Activated naive CD4-positive, alpha-beta T cell treated with anti-CD3 and anti-CD28 coated beads, Interleukin-2, amount 10 ng/mL, durations not matched to agents 7 days and 5 days (primary cell): ENCODE measurements at regions not wholly inside any gene's neighbourhood (a gene's known extent, or its start where the extent isn't known, plus 50 kb on each side); places are given as distances from the start of the nearest gene placed in this dataset.

ENCODE experiments used
- CTCF ChIA-PET: fragments of 350-600 bp; sonication (Branson Sonifier 250); formaldehyde crosslinking; loops from one replicate; lab custom pipeline; 2021; ENCODE audit warnings: antibody characterized with exemption; lab: Charles Lee
- DNase-seq: peaks from one replicate; pipeline ENCODE4 v3.0.0-alpha.2; 2020
- H3K27ac Mint-ChIP-seq: one replicate; pipeline ENCODE4 v1.8.0; 2021; ENCODE audit warnings: mild to moderate bottlenecking, moderate library complexity, mixed read lengths
- H3K27me3 Mint-ChIP-seq: one replicate; pipeline ENCODE4 v1.8.0; 2021; ENCODE audit warnings: mild to moderate bottlenecking, mixed read lengths
- H3K36me3 Mint-ChIP-seq: one replicate; pipeline ENCODE4 v1.8.0; 2021; ENCODE audit warnings: mixed read lengths
- H3K4me1 Mint-ChIP-seq: one replicate; pipeline ENCODE4 v1.8.0; 2021; ENCODE audit warnings: mixed read lengths
- H3K4me3 Mint-ChIP-seq: one replicate; pipeline ENCODE4 v1.8.0; 2021; ENCODE audit warnings: mild to moderate bottlenecking, moderate library complexity, mixed read lengths
- H3K9me3 Mint-ChIP-seq: one replicate; pipeline ENCODE4 v1.8.0; 2021; ENCODE audit warnings: mixed read lengths

DNA sequence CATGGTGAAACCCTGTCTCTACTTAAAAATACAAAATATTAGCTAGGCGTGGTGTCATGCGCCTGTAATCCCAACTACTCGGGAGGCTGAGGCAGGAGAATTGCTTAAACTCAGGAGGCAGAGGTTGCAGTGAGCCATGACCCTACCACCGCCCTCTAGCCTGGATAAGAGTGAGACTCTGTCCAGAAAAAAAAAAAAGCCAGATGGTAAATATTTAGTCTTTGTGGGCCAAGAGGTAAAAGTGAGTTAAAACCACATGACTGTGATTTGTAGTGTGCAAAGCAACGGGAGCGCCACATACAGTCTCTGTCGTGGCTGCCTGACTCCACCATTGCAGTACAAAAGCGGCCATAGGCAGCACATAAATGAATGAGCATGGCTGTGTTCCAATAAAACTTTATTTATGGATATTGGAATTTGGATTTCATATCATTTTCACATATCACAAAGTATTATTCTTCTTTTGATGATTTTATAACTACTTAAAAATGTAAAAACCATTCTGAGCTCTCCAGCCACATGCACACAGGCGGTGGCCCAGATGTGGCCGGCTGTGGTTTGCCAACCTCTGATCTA lies 51.8 kb upstream of the CASZ1 start:
- Mint-ChIP-seq H3K27ac (no peak overlapping the region), H3K36me3 (no peaks in the 10 kb centered on the region), H3K27me3 (peaks cover 24% of the 10 kb centered on the region), H3K9me3 (no peaks in the 10 kb centered on the region), H3K4me1 (no peaks in the 10 kb centered on the region), H3K4me3 (no peak overlapping the region)
- DNase-seq = no peak
- CTCF ChIA-PET = no interaction called here

DNA sequence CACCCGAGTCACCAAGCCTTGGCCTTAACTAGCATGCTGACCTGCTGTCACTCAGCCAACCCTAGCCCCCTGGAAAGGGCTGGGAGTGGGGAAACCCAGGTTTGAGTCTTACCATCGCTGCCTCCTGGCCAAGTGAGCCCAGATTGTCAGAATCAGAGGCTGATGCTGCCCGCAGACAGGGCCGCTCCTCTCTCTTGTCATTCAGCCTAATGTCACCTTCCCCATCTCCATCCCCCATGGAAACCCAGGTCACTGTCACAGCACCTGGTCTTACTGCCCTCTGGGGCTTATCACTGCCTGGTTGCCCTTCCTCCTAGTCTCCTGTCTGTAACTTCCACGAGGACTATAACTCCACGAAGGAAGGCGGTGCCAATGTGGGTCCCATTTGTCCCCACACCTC lies 53.6 kb upstream of the CASZ1 start:
- CTCF ChIA-PET = no interaction called here
- H3K4me1 Mint-ChIP-seq = no peaks in the 10 kb centered on the region
- H3K36me3 Mint-ChIP-seq = no peaks in the 10 kb centered on the region
- H3K9me3 Mint-ChIP-seq = no peaks in the 10 kb centered on the region
- no peak for DNase-seq
- no peak overlapping the region for H3K27ac Mint-ChIP-seq
- peaks cover 22% of the 10 kb centered on the region for H3K27me3 Mint-ChIP-seq
- H3K4me3 Mint-ChIP-seq = no peak overlapping the region

DNA sequence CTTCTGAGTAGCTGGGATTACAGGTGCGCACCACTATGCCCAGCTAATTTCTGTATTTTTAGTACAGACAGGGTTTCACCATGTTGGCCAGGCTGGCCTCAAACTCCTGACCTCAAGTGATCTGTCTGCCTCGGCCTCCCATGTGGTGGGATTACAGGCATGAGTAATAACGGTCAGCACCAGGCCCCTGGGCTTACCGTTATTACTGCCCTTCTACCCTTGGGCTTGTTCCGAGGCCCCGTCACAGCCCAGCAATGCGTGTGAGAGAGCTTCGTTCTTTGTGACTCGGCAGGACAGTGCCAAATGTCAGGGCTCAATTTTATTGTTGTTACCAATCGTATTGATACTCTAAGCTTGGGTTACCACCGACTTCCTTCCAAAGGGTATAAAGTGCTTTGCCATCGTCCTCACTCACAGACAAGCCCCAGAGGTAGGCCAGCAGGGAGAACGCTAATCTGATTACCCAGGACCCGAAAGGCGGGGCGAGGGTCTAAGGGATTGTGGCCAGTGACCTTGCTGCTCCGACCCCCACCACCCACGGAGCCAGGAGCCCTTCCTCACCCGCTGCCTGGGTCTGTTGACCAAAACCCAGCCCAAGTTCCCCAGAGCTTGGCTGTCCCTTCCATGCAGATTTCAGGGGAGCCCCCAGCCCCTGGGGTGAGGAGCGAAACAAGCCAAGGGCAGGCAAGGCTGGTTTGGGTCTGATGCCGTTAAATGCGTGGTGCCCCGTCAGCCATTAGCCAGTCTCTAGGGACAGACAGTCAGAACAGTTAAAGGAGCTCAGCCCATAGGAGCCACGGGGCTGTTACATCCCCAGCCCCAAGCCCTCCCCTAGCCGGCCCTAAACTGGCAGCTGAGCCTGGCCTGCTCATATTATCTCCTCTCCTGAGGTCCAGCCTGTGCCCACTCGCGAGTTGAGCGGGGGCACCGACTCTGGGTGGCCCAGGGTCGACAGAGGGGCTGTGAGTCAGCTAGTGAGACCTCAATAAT lies 54.9 kb upstream of the CASZ1 start:
- H3K4me3 Mint-ChIP-seq = no peak overlapping the region
- H3K36me3 Mint-ChIP-seq = no peaks in the 10 kb centered on the region
- CTCF ChIA-PET = no interaction called here
- no peak for DNase-seq
- no peaks in the 10 kb centered on the region for H3K9me3 Mint-ChIP-seq
- peaks cover 10% of the 10 kb centered on the region for H3K27me3 Mint-ChIP-seq
- no peaks in the 10 kb centered on the region for H3K4me1 Mint-ChIP-seq
- H3K27ac Mint-ChIP-seq = no peak overlapping the region

DNA sequence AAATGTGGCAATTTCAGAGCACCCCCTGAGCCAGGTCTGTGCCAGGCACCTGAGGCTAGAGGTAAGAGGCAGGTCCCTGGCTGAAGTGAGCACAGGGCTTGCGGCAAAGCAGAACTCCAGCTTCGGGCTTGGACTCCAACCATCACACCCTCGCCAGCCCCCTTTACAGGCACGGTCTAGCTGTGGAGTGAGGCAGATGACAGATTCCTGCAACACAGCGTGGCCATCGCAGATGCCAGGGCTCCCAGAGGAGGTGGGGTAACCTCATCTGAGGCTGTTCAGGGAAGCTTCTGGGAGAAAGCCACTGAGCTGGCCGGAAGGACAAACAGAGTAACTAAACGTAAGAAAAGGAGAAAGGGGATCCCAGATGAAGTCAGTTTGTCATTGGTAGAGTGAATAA lies 55.6 kb upstream of the CASZ1 start:
- Mint-ChIP-seq H3K4me1 (no peaks in the 10 kb centered on the region), H3K27ac (no peak overlapping the region), H3K27me3 (peaks cover 3% of the 10 kb centered on the region), H3K4me3 (no peak overlapping the region), H3K36me3 (no peaks in the 10 kb centered on the region), H3K9me3 (no peaks in the 10 kb centered on the region)
- DNase-seq = no peak
- CTCF ChIA-PET = no interaction called here

DNA sequence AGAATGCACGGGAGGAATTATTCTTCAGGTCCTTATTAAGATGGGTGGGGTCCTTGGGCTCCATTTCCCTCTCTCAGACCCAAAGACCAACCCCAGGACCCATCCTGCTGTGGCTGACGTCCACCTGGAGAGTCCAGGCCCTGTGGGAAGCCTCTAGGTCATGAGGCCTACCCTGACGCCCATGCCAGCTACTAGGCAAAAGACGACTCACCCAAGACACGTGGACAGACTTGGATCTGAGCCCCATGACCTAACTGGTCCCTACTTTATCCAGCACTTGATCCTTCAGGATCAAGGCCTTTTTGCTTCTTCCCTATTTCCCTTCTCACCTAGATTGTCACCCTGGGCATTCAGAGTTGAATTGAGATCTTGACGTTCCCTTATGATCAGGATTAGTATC lies 56.0 kb upstream of the CASZ1 start:
- no peak overlapping the region for H3K4me3 Mint-ChIP-seq
- H3K27ac Mint-ChIP-seq = no peak overlapping the region
- H3K36me3 Mint-ChIP-seq = no peaks in the 10 kb centered on the region
- CTCF ChIA-PET = no interaction called here
- H3K27me3 Mint-ChIP-seq = peaks cover 4% of the 10 kb centered on the region
- no peaks in the 10 kb centered on the region for H3K4me1 Mint-ChIP-seq
- H3K9me3 Mint-ChIP-seq = no peaks in the 10 kb centered on the region
- no peak for DNase-seq

DNA sequence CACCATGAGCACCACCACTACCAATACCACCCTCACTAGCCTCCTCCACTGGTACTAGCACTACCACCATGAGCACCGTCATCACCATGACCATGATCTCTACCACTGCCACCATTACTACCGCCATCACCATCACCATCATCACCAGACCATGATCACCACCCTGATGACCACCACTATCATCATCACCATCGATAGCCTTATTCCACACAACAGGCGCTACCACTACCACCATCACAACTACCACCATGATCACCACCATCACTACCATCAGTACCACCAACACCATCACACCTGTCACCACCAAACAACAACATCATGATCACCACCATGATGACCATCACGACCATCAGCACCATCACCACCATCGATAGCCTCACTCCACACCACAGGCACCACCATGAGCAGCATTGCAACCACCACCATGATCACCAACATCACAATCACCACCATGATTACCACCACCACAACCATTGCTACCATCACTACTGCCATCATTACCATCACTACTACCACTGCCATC lies 56.6 kb upstream of the CASZ1 start:
- H3K27ac Mint-ChIP-seq = no peak overlapping the region
- DNase-seq = no peak
- CTCF ChIA-PET = no interaction called here
- no peaks in the 10 kb centered on the region for H3K36me3 Mint-ChIP-seq
- no peaks in the 10 kb centered on the region for H3K4me1 Mint-ChIP-seq
- H3K9me3 Mint-ChIP-seq = no peaks in the 10 kb centered on the region
- H3K4me3 Mint-ChIP-seq = no peak overlapping the region
- H3K27me3 Mint-ChIP-seq = peaks cover 4% of the 10 kb centered on the region

DNA sequence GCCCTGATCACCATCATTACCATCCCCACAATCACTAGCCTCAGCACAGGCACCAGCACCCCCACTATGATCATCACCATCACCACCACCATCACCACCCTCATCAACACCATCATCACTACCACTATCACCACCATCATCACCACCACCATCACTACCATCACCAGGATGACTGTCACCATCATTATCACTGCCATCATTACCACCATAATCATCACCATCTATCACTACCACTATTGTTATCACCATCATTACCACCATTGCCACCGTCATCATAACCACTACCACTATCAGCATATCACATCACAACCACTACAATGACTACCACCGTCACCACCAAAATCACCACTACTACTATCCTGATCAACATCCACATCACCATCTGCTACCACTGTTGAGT lies 57.3 kb upstream of the CASZ1 start:
- CTCF ChIA-PET = no interaction called here
- no peak overlapping the region for H3K4me3 Mint-ChIP-seq

DNA sequence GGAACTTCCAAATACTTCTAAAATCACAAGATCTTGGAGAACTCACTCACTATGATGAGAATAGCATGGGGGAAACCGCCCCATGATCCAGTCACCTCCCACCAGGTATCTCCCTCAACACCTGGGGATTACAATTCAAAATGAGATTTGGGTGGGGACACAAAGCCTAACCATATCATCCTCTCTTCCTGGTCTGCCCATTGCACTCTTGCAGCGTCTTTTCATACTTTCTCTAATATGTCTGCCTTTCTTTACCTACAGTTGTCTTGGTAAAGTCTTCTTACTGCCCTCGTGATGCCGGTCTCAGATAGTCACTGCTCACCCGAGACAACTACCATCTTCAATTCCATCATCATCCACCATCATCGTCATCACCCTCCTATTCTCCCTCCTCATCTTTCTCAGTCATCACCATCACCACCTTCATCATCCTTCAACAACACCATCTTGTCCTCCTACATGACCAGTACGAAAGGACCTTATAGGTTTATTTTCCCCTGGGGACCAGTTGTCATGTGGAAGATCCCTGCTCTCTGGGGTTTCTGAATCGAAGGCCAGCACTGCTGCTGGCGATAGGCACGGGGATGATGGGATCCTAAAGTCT lies 58.5 kb upstream of the CASZ1 start:
- Mint-ChIP-seq H3K36me3 (no peaks in the 10 kb centered on the region), H3K4me3 (no peak overlapping the region), H3K27me3 (peaks cover 15% of the 10 kb centered on the region), H3K27ac (no peak overlapping the region), H3K4me1 (no peaks in the 10 kb centered on the region), H3K9me3 (no peaks in the 10 kb centered on the region)
- no peak for DNase-seq
- CTCF ChIA-PET = no interaction called here

More for the DNA sequence above, 57.3 kb upstream of the CASZ1 start:
- H3K27ac Mint-ChIP-seq = no peak overlapping the region
- no peaks in the 10 kb centered on the region for H3K9me3 Mint-ChIP-seq
- H3K36me3 Mint-ChIP-seq = no peaks in the 10 kb centered on the region
- peaks cover 8% of the 10 kb centered on the region for H3K27me3 Mint-ChIP-seq
- no peaks in the 10 kb centered on the region for H3K4me1 Mint-ChIP-seq
- no peak for DNase-seq

DNA sequence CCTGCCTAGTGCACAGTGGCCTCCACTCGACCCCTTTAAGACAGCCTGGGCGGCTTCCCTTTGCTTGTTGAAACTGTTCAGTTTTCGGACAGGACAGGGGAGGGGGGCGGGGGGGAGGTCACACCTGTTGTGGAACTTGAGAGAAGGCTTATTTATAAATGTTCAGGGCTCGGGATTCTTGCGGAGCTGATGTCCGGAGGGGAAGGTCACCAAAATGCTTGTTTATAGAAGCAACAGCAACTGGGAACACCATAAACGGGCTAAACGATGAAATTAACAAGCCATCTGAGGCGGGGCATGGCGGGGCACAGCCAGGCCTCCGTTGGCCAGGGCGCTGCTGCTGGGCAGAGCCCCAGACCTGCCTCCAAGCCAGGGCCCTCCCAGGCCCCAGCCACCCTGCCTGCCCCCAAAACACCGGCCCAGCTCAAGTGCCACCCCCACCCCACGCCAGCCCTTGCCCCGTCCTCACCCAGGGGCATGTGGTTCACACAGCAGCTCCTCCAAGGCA lies 59.8 kb upstream of the CASZ1 start:
- Mint-ChIP-seq H3K4me3 (no peak overlapping the region), H3K9me3 (no peaks in the 10 kb centered on the region), H3K27ac (no peak overlapping the region), H3K36me3 (no peaks in the 10 kb centered on the region), H3K27me3 (peaks cover 28% of the 10 kb centered on the region), H3K4me1 (no peaks in the 10 kb centered on the region)
- CTCF ChIA-PET = no interaction called here
- no peak for DNase-seq

DNA sequence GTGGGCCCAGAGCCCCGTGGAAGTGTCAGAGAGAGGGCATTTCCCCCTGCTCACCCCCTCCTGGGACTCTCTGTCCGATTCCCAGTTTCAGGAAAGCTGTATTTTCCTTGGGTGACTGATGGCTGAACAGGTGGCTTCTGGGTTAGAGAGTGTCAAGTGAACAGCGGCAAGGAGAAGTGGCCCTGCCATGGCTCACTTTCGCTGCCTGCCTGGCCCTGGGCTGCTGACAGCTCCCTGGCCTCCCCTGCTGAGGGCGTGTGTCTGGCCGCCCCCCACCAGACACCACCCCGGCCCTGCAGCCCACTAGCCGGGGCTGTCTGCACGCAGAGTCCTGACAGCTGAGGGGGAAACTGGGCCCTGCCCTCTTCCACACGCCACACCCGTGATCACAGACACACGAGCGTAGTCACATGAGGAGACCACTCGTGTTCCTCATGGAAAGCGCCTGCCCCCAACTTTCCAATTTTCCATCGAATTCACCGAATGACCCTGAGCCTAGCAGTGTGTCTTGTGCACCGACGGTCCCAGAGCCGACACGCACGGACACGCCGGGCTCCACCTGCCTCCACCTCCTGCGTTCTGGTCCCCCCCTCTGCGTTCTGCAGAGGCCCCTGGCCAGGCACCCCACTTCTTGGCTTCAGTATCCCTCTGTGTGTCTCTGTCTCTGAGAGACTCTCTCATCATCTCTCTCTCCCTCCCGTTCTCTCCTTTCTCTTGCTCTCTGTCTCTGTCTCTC lies 60.6 kb upstream of the CASZ1 start:
- no peaks in the 10 kb centered on the region for H3K9me3 Mint-ChIP-seq
- H3K27me3 Mint-ChIP-seq = peaks cover 36% of the 10 kb centered on the region
- H3K4me1 Mint-ChIP-seq = no peaks in the 10 kb centered on the region
- CTCF ChIA-PET = no interaction called here
- no peak overlapping the region for H3K4me3 Mint-ChIP-seq
- H3K27ac Mint-ChIP-seq = no peak overlapping the region
- H3K36me3 Mint-ChIP-seq = no peaks in the 10 kb centered on the region
- no peak for DNase-seq

DNA sequence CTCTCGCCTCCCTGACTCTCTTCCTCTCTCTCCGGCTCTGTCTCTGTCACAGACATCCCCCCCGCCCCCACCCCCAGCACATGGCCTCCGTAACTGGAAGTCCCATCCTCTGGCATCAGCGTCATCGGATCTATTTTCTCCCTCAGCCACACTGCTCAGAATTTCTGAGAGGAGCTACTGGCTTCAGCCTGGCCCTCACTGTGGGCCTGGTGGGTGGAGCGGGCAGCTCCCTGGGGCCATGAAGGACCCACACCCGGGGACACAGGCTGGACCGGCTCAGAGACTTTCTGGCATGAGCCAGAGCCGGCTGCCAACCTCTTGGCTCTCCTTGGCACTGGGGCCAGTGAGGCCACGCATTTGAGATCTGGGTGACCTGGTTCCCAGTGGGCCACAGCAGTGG lies 61.2 kb upstream of the CASZ1 start:
- CTCF ChIA-PET = no interaction called here
- Mint-ChIP-seq H3K4me3 (no peak overlapping the region), H3K27me3 (peaks cover 42% of the 10 kb centered on the region), H3K36me3 (no peaks in the 10 kb centered on the region), H3K4me1 (no peaks in the 10 kb centered on the region), H3K27ac (no peak overlapping the region), H3K9me3 (no peaks in the 10 kb centered on the region)
- no peak for DNase-seq

DNA sequence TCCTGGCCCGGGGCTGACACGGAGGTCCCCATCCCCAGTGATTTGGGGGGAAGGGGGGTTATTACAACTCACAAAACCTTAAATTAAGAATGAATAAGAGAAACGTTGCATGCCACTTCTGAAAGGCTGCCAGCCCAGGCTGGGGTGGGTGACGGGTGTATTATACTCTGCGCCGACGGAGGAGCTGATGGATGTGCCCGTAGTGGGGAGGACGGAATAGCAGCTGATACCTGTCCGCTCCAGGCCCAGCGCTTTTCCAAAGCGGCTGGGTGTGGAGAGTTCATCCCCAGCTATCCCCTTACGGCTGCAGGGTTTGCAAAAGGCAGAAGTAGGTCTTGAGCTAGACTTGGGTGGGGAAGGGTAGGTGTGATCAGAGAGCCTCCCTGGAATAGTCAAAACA lies 63.8 kb upstream of the CASZ1 start:
- no peak for DNase-seq
- Mint-ChIP-seq H3K4me1 (no peaks in the 10 kb centered on the region), H3K27ac (no peak overlapping the region), H3K4me3 (no peak overlapping the region), H3K27me3 (peaks cover 68% of the 10 kb centered on the region), H3K36me3 (no peaks in the 10 kb centered on the region), H3K9me3 (no peaks in the 10 kb centered on the region)
- CTCF ChIA-PET = interaction anchor here (0.8 kb wide), 1 partner anchor 365 kb away, joined by 3 read pairs; no protein-coding TSS in a partner anchor

DNA sequence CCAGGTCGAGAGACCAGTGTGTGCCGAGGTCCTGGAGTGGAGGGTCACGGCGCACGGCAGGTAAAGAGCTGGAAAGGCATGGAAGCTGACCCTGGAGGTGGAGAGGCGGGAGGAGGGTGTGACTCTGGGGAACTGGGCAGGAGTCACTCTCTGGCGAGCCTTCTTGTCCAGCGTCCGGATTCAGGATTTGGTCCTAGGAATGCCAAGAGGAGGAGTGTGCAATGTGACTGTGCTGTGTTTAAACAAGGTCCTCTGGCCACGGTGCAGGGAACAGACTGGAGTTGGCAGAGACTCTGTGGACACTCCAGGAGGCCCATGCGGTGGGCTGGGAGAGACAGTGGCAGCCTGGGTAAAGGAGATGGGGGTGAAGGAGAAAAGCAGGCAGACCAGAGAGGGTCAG lies 64.2 kb upstream of the CASZ1 start:
- H3K27ac Mint-ChIP-seq = no peak overlapping the region
- no peaks in the 10 kb centered on the region for H3K4me1 Mint-ChIP-seq
- no peak for DNase-seq
- H3K4me3 Mint-ChIP-seq = no peak overlapping the region
- no peaks in the 10 kb centered on the region for H3K9me3 Mint-ChIP-seq
- H3K27me3 Mint-ChIP-seq = peaks cover 72% of the 10 kb centered on the region
- no peaks in the 10 kb centered on the region for H3K36me3 Mint-ChIP-seq
- CTCF ChIA-PET = interaction anchor here (0.8 kb wide), 1 partner anchor 365 kb away, joined by 3 read pairs; no protein-coding TSS in a partner anchor

DNA sequence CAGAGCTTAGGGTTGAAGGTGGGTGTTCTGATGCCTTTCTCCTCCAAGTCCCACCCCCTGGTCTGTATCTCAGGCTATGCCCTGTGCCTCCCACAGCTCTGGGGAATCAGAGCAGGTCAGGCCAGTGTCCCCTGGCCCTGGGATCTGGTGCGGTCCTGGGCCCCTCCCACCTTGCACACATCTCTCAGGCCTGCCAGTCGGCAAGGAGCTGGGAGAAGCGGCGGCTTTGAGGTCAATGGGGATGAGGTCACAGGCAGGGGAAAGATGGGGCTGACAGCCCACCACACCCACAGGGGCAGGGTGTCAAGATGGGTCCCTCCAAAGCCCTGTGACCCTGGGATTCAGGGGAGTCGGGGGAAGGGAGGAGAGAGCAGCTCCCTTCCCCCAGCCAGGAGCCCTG lies 65.4 kb upstream of the CASZ1 start:
- CTCF ChIA-PET = no interaction called here
- H3K4me3 Mint-ChIP-seq = no peak overlapping the region

More for the DNA sequence above, 65.4 kb upstream of the CASZ1 start:
- Mint-ChIP-seq H3K9me3 (no peaks in the 10 kb centered on the region), H3K36me3 (no peaks in the 10 kb centered on the region), H3K27me3 (peaks cover 84% of the 10 kb centered on the region), H3K4me1 (peaks cover 4% of the 10 kb centered on the region), H3K27ac (no peak overlapping the region)
- DNase-seq = no peak
